ENCODE measurements at regions not wholly inside any gene's neighbourhood (a gene's known extent, or its start where the extent isn't known, plus 50 kb on each side); places are given as distances from the start of the nearest gene placed in this dataset.

GRCh38 chr13:44165221-44165888 is 208.3 kb upstream of the SERP2 start:
- RAD21 ChIA-PET (ENCODE audit: unreplicated experiment) = no interaction called here
- POLR2A ChIA-PET = no interaction called here
- TF ChIP-seq ZBTB11 (CRISPR knock-in tag; IDR thresholded peaks at IDR 0.05) = no peak
- Histone ChIP-seq H3K79me2 (ENCODE audit: control insufficient read depth, insufficient read depth, low read length) (no peaks in the 10 kb centered on the region), H3K27ac (ENCODE audit: control insufficient read depth, insufficient read depth) (no peak overlapping the region), H2AFZ (ENCODE audit: control insufficient read depth, low read depth, low read length) (no peak overlapping the region), H3K27me3 (replicated peaks in 1 of 2; ENCODE audit: control insufficient read depth in 2 of 2, insufficient read depth in 2 of 2, low read length in 1 of 2) (no peaks in the 10 kb centered on the region; a peak in 1 of 4 replicates), H3K4me3 (no peak overlapping the region), H3K36me3 (ENCODE audit: control insufficient read depth in 2 of 2, insufficient read depth in 2 of 2, low read length in 1 of 2) (no peaks in the 10 kb centered on the region), H3K4me2 (ENCODE audit: control insufficient read depth, insufficient read depth) (no peak overlapping the region), H3K4me1 (ENCODE audit: control insufficient read depth, insufficient read depth, low read length) (no peaks in the 10 kb centered on the region), H4K20me1 (ENCODE audit: control insufficient read depth, insufficient read depth) (no peaks in the 10 kb centered on the region), H3K9ac (ENCODE audit: control insufficient read depth, insufficient read depth, low read length) (no peak overlapping the region), H3K9me3 (replicated peaks; ENCODE audit: control insufficient read depth, insufficient read depth, low read length) (no peaks in the 10 kb centered on the region)
- CTCF ChIA-PET = interaction anchor here (1.2 kb wide), 1 partner anchor 12 kb away, joined by 3 read pairs; no protein-coding TSS in a partner anchor
- no peak for FAIRE-seq
- no TSS peak for BruUV-seq (replicated peaks)
- DNase-seq (ENCODE audit: low read depth, low spot score) = no peak
- in situ Hi-C loops (cut with MboI) = no loop called here
- ATAC-seq = no peak
- SMC1A ChIA-PET (ENCODE audit: uncharacterized antibody, unreplicated experiment) = interaction anchor here (0.7 kb wide), 1 partner anchor 12 kb away, joined by 3 read pairs; no protein-coding TSS in a partner anchor
- intact Hi-C loops (cut with micrococcal nuclease; ENCODE audit: unreplicated experiment) = no loop called here
- WGBS (ENCODE audit: insufficient coverage, insufficient replicate concordance, low lambda C conversion rate, missing lambda C conversion rate) = 25% methylated on average over 2 of the region's 2 CpGs

Data from GM12878 (cell line).